HG03095 (cell line): ENCODE measurements at regions not wholly inside any gene's neighbourhood (a gene's known extent, or its start where the extent isn't known, plus 50 kb on each side); places are given as distances from the start of the nearest gene placed in this dataset.

Experiments used
- ATAC-seq: cut with Tn5 transposase; IDR thresholded peaks from one replicate; pipeline ENCODE4 v1.9.1; 2021; ENCODE audit warnings: moderate library complexity; ENCODE audit not compliant: unreplicated experiment

DNA sequence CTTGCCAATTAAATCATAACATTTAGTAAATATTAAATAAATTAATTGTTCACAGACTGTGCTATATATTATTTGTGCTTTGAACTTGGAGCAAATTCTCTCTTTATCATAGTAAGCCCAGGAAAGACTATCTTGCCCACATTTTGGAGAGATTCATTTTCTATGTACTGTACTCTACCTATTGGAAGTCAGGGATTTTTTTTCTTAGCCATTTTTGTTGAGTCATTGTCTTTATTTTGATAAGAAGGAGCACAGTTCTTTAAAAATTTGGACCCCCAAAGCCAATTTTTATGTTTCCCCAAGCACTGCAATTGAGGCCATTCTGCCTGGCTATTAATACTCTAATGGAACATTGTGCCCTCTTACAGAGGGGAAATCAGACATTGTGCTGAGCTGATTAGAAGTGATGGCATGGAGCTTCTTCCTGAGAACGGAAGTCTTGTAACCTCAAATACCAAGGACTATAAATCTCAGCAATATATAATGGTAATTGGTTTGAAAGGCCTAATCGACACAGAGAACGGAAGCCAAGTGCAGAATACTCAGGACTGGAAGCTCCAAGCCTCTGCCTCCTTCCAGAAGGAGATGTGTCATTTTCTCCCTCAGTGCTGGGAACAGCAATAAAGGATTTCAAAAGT is 188.8 kb upstream of the PAPPA start:
- no peak for ATAC-seq

DNA sequence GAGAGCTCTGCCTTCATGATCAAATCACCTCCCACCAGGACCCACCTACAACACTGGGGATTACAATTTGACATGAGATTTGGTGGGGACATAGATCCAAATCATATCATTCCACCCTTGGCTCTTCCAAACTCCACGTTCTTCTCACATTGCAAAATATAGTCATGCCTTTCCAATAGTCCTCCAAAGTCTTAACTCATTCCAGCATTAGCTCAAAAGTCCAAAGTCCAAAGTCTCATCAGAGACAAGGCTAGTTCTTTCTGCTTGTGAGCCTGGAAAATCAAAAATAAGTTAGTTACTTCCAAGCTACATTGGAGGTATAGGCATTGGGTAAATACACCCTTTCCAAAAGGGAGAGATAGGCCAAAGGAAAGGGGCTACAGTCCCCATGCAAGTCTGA is 186.9 kb upstream of the PAPPA start:
- no peak for ATAC-seq

DNA sequence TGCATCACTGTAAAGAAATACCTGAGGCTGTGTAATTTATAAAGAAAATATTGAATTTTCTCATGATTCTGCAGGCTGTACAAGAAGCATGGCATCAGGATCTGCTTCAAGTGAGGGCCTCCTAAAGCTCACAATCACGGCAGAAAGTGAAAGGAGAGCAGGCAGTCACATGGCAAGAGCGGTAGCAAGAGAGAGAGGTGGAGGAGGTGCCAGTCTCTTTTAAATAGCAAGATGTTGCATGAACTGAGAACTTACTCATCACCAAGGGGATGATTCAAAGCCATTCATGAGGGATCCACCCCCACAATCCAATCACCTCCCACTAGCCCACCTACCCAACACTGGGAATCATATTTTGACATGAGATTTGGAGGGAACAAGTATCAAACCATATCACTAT is 184.5 kb upstream of the PAPPA start:
- ATAC-seq: no peak

DNA sequence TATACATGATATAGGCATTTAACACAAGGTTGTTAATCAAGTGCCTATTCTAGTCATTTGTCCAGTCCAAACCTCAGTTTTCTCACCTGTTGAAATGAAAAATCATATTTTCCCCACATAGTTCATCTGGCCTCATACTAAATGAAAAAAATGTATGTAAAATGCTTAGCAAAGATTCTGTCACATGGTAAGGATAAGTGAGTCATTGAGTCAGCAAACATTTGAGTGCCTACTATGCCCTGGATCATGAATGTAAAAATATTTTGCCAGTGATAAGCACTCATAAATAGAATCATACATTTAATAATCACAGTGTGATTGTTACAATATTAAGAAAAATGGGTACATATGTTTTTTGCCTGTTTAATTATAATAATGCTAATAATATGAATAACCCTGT is 181.2 kb upstream of the PAPPA start:
- ATAC-seq: no peak

DNA sequence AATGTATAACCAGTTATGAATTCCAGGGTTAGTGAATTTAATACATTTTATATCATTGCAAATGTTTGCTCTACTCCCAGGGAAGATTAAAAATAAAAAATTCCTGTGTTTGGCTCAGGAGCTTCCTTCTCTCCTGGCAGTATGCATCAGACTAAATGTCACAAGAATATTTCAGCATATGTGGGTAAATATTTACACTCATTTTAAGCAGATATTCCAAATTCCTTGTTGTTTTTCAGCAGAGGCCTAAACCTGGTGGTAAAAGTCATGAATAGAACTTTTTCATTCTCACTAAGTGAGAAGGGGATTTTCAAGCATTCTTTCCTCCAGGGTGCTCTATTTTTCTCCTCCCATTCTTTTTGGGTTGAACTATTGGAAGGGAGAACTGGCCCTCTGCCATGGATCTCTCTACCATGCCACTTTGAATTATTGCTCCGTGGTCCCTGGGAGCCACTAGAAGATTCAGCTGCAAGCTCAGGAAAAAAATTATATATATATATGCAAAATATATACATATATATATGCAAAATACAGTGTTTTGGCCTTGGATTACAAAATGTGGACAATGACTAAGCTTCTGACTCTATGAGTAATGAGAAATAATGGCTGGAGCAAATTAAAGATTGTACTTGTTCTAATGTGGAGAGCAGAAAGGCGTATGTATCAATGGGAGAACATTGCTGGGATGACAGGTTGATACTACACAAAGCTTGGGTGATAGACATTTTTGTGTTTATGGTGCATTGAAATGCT is 180.6 kb upstream of the PAPPA start:
- no peak for ATAC-seq

DNA sequence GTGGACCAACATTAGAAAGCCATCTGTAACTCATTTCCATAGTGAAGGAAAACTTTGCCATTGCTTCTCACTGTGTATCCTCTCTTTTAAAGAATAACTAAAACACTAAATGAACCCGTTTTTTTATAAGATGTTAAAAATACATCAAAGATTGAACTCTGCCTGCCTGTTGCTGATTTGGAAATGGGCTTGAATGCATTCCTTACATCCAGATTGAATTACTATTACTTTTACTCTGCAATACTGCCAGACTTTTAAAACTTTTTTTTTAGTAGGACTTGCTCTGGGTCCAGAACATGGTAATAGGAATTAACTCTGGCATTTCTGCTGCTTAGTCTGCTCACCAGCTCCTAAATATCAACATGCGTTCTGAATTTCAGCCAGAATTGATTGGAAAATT is 176.8 kb upstream of the PAPPA start:
- no peak for ATAC-seq

DNA sequence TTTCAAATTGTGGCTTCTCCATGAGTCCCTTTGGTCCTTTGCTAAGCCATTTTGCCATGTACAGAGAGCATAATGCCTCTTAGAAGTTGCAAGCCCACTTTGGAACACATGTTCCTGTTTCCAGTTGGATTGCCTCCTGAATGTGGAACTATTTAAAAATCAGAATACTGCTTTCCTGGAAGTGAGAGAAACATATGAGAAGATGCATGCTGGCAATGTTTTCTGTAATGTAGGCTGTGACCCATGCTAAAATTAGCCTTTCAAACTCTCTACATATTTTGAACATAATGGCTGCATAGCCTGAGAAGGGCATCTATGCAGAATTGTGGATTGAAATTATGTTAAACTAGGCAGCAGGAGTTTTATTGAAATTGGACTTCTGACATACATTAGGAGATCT is 175.5 kb upstream of the PAPPA start:
- no peak for ATAC-seq

DNA sequence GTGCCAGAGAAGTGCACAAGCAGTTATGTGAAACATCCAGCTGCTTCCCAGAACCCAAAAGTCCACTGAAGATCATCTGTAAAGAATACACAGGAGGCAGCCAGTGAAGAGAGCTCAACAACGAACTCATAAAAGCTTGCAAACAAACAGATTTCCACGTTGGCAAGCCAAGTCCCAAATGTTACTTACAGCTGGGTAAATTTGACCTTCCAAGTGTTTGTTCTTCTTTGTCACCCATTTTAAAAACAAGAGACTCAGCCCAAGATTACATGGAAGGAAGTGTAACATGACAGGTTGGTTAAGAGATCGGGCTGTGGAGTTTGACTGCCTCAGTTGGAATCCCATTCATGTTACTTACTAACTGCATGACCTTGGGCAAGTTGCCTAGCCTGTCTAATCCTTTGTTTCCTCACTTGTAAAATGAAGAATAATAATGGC is 174.9 kb upstream of the PAPPA start:
- ATAC-seq: no peak

DNA sequence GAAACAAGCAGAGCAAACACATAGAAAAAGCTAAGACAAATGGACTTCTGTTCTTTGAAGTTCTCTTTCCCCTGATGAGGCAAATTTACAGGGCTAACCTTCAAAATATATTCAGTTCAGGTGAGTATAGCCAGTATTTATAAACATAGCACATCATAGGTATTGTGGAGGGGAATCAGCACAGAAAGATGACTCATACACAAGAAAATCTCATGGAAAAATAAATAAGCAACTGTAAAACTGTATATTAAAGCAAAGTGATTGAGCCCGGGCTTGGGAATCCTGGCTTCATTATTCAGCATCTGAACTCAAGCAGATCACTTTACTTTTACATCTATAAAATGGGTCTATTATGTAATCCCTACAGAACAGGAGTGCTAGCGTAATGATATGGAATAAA is 173.5 kb upstream of the PAPPA start:
- ATAC-seq: no peak

DNA sequence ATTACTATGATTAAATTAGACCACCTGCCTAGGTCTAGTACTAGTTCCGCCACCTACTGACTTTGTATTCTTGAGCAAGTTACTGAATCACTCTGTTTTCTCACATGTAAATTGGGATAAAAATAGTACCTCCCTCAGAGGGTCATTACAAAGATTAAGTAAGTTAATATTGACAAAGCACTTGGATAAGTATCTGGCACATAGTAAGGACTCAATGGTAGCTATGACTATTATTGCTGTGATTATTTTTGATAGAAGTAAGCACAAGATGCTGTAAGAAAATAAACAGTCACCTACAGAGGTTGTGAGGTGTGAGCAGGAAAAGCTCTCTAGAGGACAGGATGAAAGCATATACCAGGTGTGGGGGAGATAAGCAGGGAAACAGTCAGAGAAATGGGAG is 173.1 kb upstream of the PAPPA start:
- ATAC-seq: no peak

DNA sequence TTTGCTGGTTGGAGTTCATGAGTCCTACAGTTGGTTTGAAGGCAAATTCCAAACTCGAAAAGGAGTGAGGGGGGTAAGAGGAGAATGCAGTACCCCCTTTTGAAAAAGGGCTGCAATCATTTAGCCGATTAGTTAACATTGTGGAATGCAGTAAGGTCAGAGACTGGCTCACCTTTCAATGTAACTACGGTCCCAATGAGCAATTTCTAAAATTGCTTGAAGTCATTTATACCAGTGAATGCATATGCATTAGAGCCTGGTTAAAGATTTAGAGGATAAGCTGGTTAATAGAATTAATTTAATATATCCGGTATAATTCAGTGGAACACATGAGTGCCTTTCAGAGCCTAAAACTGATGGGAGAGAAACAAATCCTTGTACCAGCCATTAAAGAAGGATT is 172.6 kb upstream of the PAPPA start:
- ATAC-seq: no peak

DNA sequence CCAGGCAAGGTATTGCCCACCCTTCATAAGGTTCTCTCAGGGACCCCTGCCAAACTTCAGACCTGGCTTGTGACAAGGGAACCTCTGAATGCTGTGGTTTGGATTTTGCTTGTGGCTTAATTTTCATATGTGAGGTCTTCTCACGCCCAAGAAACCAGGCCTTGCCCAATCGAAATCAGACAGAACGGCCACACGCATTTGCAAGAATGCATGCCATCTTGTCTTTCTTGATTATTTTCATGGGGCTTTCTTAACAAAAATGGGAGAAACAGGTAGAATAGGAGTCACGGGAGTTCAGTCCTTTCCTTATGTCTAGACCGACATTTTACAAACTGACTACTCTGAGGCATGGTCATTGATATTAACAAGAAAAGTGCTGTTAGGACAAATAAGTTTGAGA is 170.2 kb upstream of the PAPPA start:
- no peak for ATAC-seq

DNA sequence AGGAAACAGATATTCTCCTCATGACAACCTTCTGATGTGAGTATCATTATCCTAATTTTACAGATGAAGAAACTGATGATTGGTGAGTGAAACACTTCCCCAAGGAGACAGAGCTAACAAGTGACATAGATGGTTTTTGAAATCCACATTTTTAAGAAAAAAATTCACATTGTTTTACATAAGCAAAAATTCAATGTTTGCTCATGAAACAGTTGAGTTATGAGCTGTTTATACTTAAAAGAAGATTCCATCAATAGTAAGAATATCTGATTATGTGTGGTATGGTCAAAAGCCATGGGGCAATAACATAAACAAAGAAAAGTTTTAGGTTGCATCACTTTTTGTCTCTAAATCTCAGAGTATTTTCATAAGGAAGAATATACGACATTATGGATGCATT is 167.9 kb upstream of the PAPPA start:
- ATAC-seq: no peak

DNA sequence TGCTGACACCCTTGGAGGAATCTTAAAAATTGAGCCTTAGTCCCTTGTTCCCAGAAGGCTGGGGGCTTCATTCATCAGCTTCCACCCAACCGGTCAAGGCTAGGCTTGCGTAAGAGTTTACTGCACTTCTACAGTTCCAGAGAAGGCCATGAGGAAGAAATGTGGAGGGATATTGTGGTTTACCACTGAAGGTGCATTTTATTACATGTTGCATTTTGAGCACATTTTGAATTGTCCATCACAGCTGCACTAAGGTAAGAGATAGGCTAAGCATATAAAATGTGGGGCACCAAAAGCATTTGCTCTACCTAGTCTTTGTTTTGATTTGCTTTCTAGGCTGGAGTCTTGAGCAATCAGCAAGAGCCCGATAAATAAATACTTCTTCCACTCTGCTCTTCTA is 167.1 kb upstream of the PAPPA start:
- no peak for ATAC-seq

DNA sequence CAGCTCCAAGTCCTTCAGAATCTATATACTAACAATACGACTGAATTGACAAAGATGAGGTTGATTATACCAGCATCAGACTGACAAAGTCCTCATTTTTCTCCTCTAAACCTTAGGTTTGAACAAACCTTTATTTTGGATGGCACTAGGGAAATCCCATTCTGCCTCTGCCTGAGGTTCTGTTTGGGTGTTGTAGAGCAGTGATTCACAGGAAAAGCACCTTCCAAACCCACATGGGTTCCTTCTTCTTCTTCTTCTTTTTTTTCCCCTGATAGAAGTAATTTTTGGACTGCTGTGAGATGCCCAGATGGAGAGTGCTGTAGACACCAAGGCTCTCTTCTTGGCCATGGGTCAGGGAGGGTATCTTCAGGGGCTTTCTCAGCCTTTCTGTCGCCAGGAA is 164.9 kb upstream of the PAPPA start:
- ATAC-seq: no peak

DNA sequence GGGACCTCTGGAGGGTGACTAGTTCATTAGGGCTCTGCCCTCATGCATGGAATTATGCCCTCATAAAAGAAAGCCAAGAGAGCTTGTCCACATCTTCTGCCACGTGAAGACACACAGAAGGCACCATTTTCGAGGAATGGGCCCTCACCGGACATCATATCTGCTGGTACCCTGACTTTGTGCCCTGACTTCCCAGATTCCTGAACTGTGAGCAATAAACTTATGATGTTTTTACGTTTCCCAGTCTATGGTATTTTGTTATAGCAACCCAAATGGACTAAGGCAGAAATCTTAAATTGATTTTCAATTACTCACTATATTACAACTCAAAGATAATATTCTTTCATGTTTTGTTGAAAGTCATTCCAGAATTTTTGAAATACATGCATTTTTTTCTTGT is 163.8 kb upstream of the PAPPA start:
- ATAC-seq: no peak

DNA sequence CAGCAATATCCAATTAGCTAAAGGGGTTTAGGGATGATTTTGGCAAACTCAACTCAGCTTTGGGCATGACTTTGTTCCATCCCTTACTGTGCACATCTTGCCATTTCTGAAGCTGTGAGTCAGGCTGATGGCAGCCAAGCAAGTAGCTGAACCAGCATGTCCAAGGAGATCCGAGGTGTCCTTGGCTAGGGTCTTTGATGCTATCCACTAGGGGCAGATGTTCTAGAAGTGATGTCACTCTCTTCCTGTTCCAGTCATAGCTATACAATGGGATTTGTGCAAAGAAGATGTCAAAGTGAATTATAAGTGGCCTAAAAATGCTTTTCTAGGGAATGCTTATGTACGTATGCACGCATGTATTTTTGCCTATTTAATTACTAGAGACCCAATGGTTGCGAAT is 160.8 kb upstream of the PAPPA start:
- ATAC-seq: no peak

DNA sequence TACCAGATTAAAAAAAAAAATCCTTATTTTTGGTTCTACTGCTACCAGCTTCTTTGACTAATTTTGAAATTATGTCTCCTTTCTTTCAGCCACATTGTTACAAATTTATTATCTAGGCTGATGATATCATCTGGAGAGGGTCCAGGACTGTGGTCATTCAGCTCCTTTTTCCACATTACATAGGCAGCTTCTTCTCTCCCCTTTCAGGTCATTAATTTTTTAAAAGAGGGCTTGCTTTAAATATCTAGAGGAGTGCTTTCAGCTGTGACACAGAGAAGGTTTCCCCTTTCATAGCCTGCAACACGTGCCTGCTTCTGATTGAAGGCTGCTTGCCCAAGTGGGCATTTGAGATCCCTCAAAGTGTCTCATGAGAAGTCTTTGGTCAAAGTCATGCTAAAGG is 155.7 kb upstream of the PAPPA start:
- ATAC-seq: no peak

DNA sequence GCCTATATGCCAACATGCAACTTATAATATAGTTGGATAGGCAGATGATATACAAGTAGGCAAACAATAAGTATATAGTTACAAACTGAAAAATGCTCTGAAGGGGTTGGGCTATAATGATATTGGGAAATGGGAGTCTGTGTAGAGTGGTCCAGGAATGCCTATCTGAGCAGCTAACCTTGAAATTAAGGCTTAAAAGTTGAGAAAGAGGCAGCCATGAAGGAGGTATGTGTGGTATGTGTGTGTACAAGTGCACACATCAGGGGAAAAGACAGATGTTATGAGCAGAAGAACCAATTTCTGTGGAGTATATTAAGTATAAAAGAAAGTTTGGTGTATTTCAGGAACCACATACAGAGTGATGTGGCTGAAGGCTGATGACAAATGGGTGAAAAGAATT is 154.9 kb upstream of the PAPPA start:
- no peak for ATAC-seq

DNA sequence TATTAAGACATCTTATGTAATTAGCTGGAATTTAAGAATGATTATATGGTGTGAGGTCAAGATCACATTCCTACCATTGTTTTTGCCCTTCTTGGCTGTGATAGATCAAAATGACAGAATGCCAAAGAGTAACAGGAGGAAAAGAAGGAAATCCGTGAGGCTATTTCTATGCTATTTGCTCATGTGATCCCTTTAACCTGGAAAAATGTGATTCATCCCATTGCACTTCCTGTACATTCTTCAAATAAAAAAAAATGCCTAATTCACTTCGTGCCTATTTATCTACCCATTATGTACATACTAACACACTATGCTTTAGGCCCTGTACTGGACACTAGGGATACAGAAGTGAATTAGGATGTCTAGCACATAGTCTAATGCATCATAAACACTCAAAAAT is 154.1 kb upstream of the PAPPA start:
- no peak for ATAC-seq

DNA sequence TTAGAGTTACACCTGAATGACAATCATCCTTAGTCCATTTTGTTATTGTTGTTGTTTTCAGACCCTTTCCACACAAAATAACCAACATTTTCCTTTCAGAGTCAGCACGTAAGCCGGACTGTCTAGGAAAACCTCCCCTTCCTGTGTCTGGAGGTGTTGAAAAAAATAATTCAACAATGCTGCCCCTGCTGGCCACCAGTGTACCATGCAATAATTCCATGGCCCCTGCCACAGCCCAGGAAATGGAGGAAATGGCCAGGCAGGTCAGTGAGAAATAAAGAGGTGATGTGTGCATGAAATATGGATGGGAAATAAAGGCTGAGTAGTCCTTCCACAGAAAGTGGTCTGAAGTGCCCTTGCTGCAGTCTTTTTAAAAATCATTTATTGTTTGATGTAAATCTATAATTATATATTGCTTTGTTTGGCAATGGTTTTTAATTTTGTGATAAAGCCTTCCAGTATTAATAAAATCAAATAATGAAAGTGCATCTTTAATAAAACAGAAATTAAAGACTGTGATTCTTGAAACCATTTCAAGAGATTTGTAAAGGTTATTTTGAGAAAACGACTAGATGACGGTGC is 152.8 kb upstream of the PAPPA start:
- ATAC-seq: no peak

DNA sequence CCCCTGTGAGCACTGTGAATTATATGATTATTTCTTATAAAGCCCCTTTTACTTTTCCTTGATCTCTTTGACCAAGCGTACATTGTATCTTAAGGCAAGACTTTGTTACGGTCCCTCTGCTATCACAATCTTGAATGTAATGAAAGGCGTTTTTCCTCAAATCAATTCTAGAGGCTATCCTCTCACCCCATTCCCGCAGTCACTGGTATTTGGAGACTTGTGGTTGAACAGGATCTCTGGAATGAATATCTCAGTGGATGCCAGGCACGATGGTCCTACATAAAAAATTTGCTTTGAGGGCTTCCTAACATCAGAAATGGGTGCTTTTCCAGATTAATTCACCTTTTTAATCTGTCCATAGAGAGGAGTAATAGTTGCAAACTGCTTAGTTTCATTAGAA is 151.4 kb upstream of the PAPPA start:
- ATAC-seq: no peak

DNA sequence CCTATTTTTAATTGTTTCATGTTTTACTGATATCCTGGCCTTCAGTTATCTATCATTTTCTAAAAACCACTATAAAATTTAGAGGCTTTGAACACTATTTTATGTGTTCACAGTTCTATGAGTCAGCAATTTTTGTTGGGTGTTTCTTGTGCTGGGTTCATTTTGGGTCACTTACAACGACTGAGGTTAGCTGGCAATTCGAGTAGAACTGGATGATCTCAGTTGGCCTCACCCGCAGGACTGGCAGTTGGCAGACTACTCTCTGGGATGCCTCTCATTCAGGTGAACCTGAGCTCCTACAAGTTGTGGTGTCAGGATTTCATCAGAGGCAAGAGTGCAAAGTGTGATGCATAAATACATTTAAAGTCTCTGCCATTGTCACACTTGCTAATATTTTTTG is 151.0 kb upstream of the PAPPA start:
- ATAC-seq: no peak
